Breast epithelium (tissue), 4 donors: ENCODE measurements at regions not wholly inside any gene's neighbourhood (a gene's known extent, or its start where the extent isn't known, plus 50 kb on each side); places are given as distances from the start of the nearest gene placed in this dataset.

Experiments
- DNase-seq, 2 donors: peaks; one replicate each; pipeline ENCODE4 v3.0.0-alpha.2; 2019; ENCODE audit warnings: low spot score in 2 of 2
- H3K27ac ChIP-seq, 2 donors: fragments of 200-600 bp; sonication (generic) in 1 of 2; one replicate each; pipeline ENCODE4 v1.5.1; 2016 to 2019; ENCODE audit warnings: mild to moderate bottlenecking in 1 of 2
- H3K27me3 ChIP-seq, 2 donors: fragments of 200-600 bp; sonication (generic) in 1 of 2; one replicate each; pipeline versions ENCODE4 v1.5.1 to v1.6.0; 2017 to 2019; ENCODE audit warnings: control low read depth in 1 of 2, mild to moderate bottlenecking in 1 of 2
- H3K36me3 ChIP-seq: fragments of 200-600 bp; one replicate; pipeline ENCODE4 v1.5.1; 2019
- H3K4me1 ChIP-seq, 2 donors: fragments of 200-600 bp; sonication (generic); one replicate each; pipeline ENCODE4 v1.5.1; 2016 to 2019; ENCODE audit warnings: control low read depth in 1 of 2
- H3K4me3 ChIP-seq, 3 donors: fragments of 200-600 bp; sonication (generic); 1 replicate in 2 of 3; 2 replicates in 1 of 3; pipeline ENCODE4 v1.5.1; 2016 to 2019; ENCODE audit warnings: mild to moderate bottlenecking in 3 of 3, moderate library complexity in 2 of 3
- H3K9me3 ChIP-seq, 2 donors: fragments of 200-600 bp; sonication (generic) in 1 of 2; one replicate each; pipeline ENCODE4 v1.5.1; 2016 to 2019; ENCODE audit warnings: control low read depth in 1 of 2
- CTCF ChIP-seq, 3 donors: fragments of 450-650 bp; IDR thresholded peaks; one replicate each; pipeline ENCODE4 v1.5.1; 2016 to 2017; ENCODE audit warnings: antibody characterized with exemption in 3 of 3, mild to moderate bottlenecking in 3 of 3, moderate library complexity in 3 of 3
- POLR2A ChIP-seq: fragments of 450-650 bp; IDR thresholded peaks from one replicate; pipeline ENCODE4 v1.6.1; 2016; ENCODE audit warnings: antibody characterized with exemption, mild to moderate bottlenecking, moderate library complexity
- POLR2AphosphoS5 ChIP-seq, 3 donors: sonication (generic); formaldehyde crosslinking; IDR thresholded peaks; one replicate each; pipeline ENCODE4 v1.6.1; 2017; ENCODE audit warnings: antibody characterized with exemption in 3 of 3
- intact Hi-C: fragments of 100-400 bp; cut with DNase I; formaldehyde crosslinking; loops from one replicate; pipeline ENCODE4 v1.15.1; 2023; ENCODE audit warnings: low total_unique reads

- Histone ChIP-seq H3K9me3 (peaks cover 0 to 6% of the 10 kb centered on the region in 2 donors), H3K27me3 (peaks cover 0 to 12% of the 10 kb centered on the region in 2 donors), H3K36me3 (no peaks in the 10 kb centered on the region), H3K4me1 (no peaks in the 10 kb centered on the region), H3K4me3 (no peak overlapping the region), H3K27ac (no peak overlapping the region)
- no peak for DNase-seq
- intact Hi-C loops, result no loop called here
- TF ChIP-seq CTCF (IDR thresholded peaks at IDR 0.05), result no peak
- TF ChIP-seq POLR2A, result no peak
- TF ChIP-seq POLR2AphosphoS5 (IDR thresholded peaks at IDR 0.05), result no peak
These were observed 92.2 kb upstream of the ADAMTS2 start for GRCh38 chr5:179437341-179438001.

- no peaks in the 10 kb centered on the region for H3K4me1 ChIP-seq
- no peak overlapping the region for H3K4me3 ChIP-seq
- H3K27ac ChIP-seq, result no peak overlapping the region
- peaks cover 0 to 7% of the 10 kb centered on the region in 2 donors for H3K9me3 ChIP-seq
- DNase-seq, result no peak
- H3K27me3 ChIP-seq, result peaks cover 0 to 12% of the 10 kb centered on the region in 2 donors
- no peaks in the 10 kb centered on the region for H3K36me3 ChIP-seq
- intact Hi-C loops, result no loop called here
- no peak for TF ChIP-seq POLR2AphosphoS5 (IDR thresholded peaks at IDR 0.05)
- TF ChIP-seq POLR2A, result no peak
- TF ChIP-seq CTCF (IDR thresholded peaks at IDR 0.05), result no peak
These were observed 91.3 kb upstream of the ADAMTS2 start for GRCh38 chr5:179436321-179437122.

- Histone ChIP-seq H3K9me3 (peaks cover 0 to 7% of the 10 kb centered on the region in 2 donors), H3K27me3 (peaks cover 0 to 12% of the 10 kb centered on the region in 2 donors), H3K27ac (no peak overlapping the region), H3K4me3 (no peak overlapping the region), H3K36me3 (no peaks in the 10 kb centered on the region), H3K4me1 (no peaks in the 10 kb centered on the region)
- TF ChIP-seq POLR2A, result no peak
- DNase-seq, result no peak
- intact Hi-C loops, result no loop called here
These were observed 90.6 kb upstream of the ADAMTS2 start for GRCh38 chr5:179435731-179436315.

- Histone ChIP-seq H3K4me3 (no peak overlapping the region), H3K36me3 (no peaks in the 10 kb centered on the region), H3K27me3 (peaks cover 0 to 12% of the 10 kb centered on the region in 2 donors), H3K27ac (no peak overlapping the region), H3K4me1 (no peaks in the 10 kb centered on the region), H3K9me3 (peaks cover 0 to 7% of the 10 kb centered on the region in 2 donors)
- no peak for DNase-seq
- intact Hi-C loops, result no loop called here
- no peak for TF ChIP-seq POLR2A
- TF ChIP-seq CTCF (IDR thresholded peaks at IDR 0.05), result no peak
- TF ChIP-seq POLR2AphosphoS5 (IDR thresholded peaks at IDR 0.05), result no peak
These were observed 89.9 kb upstream of the ADAMTS2 start for GRCh38 chr5:179435181-179435580.

DNA sequence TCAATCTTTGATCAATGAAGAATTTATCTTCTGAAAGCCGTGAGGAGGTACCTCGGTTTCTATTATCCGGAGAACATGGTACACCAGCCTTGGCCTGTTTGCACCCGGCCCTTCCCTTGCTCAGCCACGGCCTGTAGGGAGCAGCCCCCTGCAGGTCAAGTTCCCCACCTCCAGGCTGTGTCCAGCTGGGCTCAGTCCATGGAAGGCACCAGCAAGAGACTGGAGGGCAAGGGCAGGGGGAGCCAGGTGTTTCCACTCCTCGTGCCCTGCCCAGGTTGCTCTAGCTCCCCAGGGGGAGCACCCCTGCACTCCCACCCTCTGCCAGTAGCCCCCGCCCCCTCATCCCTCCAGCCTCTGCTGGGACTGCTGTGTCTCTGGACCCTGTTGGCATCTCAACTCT is 87.3 kb upstream of the ADAMTS2 start:
- Histone ChIP-seq H3K9me3 (peaks cover 0 to 7% of the 10 kb centered on the region in 2 donors), H3K36me3 (no peaks in the 10 kb centered on the region), H3K4me1 (no peaks in the 10 kb centered on the region), H3K4me3 (no peak overlapping the region), H3K27ac (no peak overlapping the region), H3K27me3 (peaks cover 0 to 3% of the 10 kb centered on the region in 2 donors)
- DNase-seq, result no peak
- intact Hi-C loops, result no loop called here
- TF ChIP-seq POLR2A, result no peak
- no peak for TF ChIP-seq POLR2AphosphoS5 (IDR thresholded peaks at IDR 0.05)
- TF ChIP-seq CTCF (IDR thresholded peaks at IDR 0.05), result no peak
